Adrenal gland (tissue), 9 donors: ENCODE measurements at regions not wholly inside any gene's neighbourhood (a gene's known extent, or its start where the extent isn't known, plus 50 kb on each side); places are given as distances from the start of the nearest gene placed in this dataset.

Source experiments
- DNase-seq, 7 donors: peaks; one replicate each; pipeline ENCODE4 v3.0.0-alpha.2; 2019 to 2020
- H3K27ac ChIP-seq, 5 donors: fragments of 200-600 bp; sonication (generic) in 4 of 5; 1 replicate in 3 of 5; 2 replicates in 2 of 5; pipeline versions ENCODE4 v1.5.1 to v1.8.0; 2016 to 2020; ENCODE audit warnings: mild to moderate bottlenecking in 1 of 5
- H3K27me3 ChIP-seq: fragments of 200-600 bp; 2 replicates; pipeline ENCODE4 v1.8.0; 2021
- H3K36me3 ChIP-seq, 2 donors: fragments of 200-600 bp; replicated peaks in 1 of 2; 1 replicate in 1 of 2; 2 replicates in 1 of 2; pipeline versions ENCODE4 v1.5.1 to v1.8.0; 2018 to 2022
- H3K4me1 ChIP-seq, 2 donors: fragments of 200-600 bp; replicated peaks in 1 of 2; 1 replicate in 1 of 2; 2 replicates in 1 of 2; pipeline versions ENCODE4 v1.5.1 to v1.8.0; 2018 to 2021
- H3K4me3 ChIP-seq, 4 donors: fragments of 200-600 bp; sonication (generic) in 3 of 4; one replicate each; pipeline ENCODE4 v1.5.1; 2016 to 2018
- H3K9me3 ChIP-seq, 3 donors: fragments of 200-600 bp; sonication (generic) in 1 of 3; replicated peaks in 1 of 3; 1 replicate in 2 of 3; 2 replicates in 1 of 3; pipeline versions ENCODE4 v1.5.1 to v1.8.0; 2016 to 2021
- POLR2A ChIP-seq, 2 donors: fragments of 450-650 bp; IDR thresholded peaks; one replicate each; pipeline ENCODE4 v1.6.1; 2017; ENCODE audit warnings: antibody characterized with exemption in 2 of 2, mild to moderate bottlenecking in 2 of 2, moderate library complexity in 1 of 2
- WGBS, 4 donors: extraction: QIAGEN DNeasy Blood & Tissue Kit in 2 of 4; methylation state at CpG; one replicate each; pipeline versions ENCODE4 v1.1.5 to v1.1.7; 2013 to 2017; 5-methylcytosine and 5-hydroxymethylcytosine counted together
- intact Hi-C, 2 donors: fragments of 100-400 bp; cut with DNase I; formaldehyde crosslinking; loops; one replicate each; pipeline versions ENCODE4 v1.14.1 to v1.15.0; 2022 to 2023
- TF ChIP-seq, protein P1 (sequence below), 6 experiments: fragments of 450-650 bp in 4 of 6; fragments of 200-600 bp in 2 of 6; sonication (generic) in 1 of 6; IDR thresholded peaks; 1 replicate in 5 of 6; 2 replicates in 1 of 6; pipeline versions ENCODE4 v1.5.1 to v1.8.0; 2016 to 2021; ENCODE audit warnings: antibody characterized with exemption in 6 of 6, mild to moderate bottlenecking in 2 of 6, moderate library complexity in 1 of 6
- donor health status: healthy with polysubstance abuse.
- donor health status: Bipolar disorder and iron deficiency.
- donor health status: DM: yes; HTN: yes; CAD: no.
- donor health status: DM: no; HTN: no; CAD: no.
- donor health status: DM: no; HTN: no; CAD: no.

DNA sequence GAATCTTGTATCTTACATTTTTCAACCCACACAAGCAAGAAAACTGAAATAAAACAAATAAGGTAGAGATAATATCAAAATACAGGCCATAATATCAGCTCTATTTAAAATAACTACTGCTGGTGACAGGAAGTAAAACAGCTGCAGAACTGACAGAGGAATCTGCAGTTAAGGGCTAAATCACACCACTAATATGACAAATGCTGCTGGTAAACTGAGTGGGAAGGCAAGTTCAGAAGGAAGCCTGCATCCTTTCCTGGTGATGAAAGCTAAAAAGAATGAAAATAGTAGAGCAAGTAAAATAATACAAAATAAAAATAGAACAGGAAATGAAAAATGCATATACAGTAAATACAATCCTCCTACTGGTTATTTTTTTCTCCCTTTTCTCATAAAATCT, 1293.7 kb upstream of the C9orf72 start:
- Histone ChIP-seq H3K27me3 (no peaks in the 10 kb centered on the region), H3K9me3 (no peaks in the 10 kb centered on the region), H3K36me3 (no peaks in the 10 kb centered on the region), H3K4me3 (no peak overlapping the region), H3K27ac (no peak overlapping the region), H3K4me1 (no peaks in the 10 kb centered on the region)
- no peak for DNase-seq
- intact Hi-C loops, result no loop called here
- TF ChIP-seq, protein P1, sequence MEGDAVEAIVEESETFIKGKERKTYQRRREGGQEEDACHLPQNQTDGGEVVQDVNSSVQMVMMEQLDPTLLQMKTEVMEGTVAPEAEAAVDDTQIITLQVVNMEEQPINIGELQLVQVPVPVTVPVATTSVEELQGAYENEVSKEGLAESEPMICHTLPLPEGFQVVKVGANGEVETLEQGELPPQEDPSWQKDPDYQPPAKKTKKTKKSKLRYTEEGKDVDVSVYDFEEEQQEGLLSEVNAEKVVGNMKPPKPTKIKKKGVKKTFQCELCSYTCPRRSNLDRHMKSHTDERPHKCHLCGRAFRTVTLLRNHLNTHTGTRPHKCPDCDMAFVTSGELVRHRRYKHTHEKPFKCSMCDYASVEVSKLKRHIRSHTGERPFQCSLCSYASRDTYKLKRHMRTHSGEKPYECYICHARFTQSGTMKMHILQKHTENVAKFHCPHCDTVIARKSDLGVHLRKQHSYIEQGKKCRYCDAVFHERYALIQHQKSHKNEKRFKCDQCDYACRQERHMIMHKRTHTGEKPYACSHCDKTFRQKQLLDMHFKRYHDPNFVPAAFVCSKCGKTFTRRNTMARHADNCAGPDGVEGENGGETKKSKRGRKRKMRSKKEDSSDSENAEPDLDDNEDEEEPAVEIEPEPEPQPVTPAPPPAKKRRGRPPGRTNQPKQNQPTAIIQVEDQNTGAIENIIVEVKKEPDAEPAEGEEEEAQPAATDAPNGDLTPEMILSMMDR (IDR thresholded peaks at IDR 0.05), result no peak
- TF ChIP-seq POLR2A (IDR thresholded peaks at IDR 0.05), result no peak

DNA sequence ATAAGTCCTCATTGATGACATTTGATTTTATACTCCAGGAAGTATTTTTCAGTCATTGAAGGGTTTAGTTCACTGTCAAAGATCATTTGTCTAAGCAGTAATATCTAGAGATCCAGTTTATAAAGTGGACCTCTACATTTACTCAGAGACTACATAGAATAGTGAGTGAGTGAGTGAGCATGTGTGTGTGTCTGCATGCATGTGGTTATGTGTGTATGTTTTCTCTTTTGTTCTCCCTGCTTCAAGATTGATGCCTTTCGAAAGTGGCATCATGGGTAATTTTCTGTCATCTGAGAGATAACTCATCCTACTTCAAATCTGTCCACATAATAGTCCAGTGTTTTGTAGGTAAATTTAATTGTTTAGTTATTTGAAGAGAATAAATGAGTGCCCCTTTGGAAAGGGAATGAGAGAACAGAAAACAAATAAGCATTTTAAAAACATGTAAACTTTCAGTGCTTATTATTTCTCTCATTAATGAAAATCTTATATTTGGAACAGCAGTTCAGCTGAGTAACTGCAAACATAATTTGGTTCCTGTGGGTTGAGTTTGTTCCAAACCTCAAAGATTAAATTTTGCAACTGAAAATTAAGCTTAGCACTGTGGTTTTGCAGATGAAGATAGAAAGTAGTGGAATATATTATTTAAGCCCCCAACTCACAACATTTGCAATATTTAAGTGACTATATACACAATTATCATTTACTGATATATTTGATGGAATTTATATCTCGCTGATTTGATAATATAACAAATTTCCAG, 1295.1 kb upstream of the C9orf72 start:
- Histone ChIP-seq H3K36me3 (no peaks in the 10 kb centered on the region), H3K4me3 (no peak overlapping the region), H3K4me1 (no peaks in the 10 kb centered on the region), H3K27me3 (no peaks in the 10 kb centered on the region), H3K9me3 (no peaks in the 10 kb centered on the region), H3K27ac (no peak overlapping the region)
- no peak for DNase-seq
- intact Hi-C loops, result no loop called here
- WGBS, 4 donors, result 71 to 81% (median 72%) methylated on average over 2 of the region's 2 CpGs
- no peak for TF ChIP-seq POLR2A (IDR thresholded peaks at IDR 0.05)
- TF ChIP-seq, protein P1 (IDR thresholded peaks at IDR 0.05), result no peak

DNA sequence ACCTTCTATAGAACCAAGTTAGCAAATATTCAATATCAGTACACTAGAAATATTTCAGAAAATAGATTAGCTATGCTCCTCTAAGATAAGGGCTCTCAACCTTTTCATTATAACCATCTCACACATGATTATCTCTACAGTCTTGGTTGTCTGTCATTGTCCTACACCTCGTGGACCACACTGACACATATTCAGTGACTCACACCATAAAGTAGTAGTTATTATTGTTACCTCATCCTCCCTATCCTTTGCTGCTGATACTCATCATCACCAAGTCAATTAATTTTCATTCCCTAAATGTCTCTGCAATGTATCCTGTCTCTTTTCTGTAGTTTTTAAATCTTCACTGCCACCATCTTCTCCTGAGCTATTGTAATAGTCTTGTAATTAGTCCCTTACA, 1309.2 kb upstream of the C9orf72 start:
- Histone ChIP-seq H3K4me1 (no peaks in the 10 kb centered on the region), H3K27me3 (no peaks in the 10 kb centered on the region), H3K36me3 (no peaks in the 10 kb centered on the region), H3K9me3 (no peaks in the 10 kb centered on the region), H3K4me3 (no peak overlapping the region), H3K27ac (no peak overlapping the region)
- intact Hi-C loops, result no loop called here
- no peak for DNase-seq
- WGBS, 4 donors, result 0 to 38% (median 23%) methylated on average over 1 of the region's 1 CpG
- no peak for TF ChIP-seq POLR2A (IDR thresholded peaks at IDR 0.05)
- TF ChIP-seq, protein P1 (IDR thresholded peaks at IDR 0.05), result no peak

DNA sequence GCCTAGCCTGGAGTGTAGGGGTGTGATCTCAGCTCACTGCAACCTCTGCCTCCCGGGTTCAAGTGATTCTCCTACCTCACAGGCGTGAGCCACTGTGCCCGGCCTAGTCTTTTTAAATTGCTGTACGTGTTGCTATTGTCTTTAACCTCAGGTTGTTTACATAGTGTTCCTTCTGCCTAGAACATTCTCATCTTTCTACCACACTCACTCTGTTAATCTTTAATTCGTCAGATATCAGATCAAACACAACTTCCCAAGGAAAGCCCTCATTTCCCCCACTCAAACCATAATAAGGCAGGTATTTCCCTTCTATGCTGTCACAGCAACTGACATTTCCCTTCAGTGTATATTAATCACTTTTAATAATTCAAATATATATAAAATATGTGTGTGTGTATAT, 1310.0 kb upstream of the C9orf72 start:
- no peaks in the 10 kb centered on the region for H3K36me3 ChIP-seq
- no peak for TF ChIP-seq POLR2A (IDR thresholded peaks at IDR 0.05)
- TF ChIP-seq, protein P1 (IDR thresholded peaks at IDR 0.05), result no peak
- 35 to 46% (median 41%) methylated on average over 5 of the region's 5 CpGs for WGBS, 4 donors

More for the DNA sequence above, 1310.0 kb upstream of the C9orf72 start:
- Histone ChIP-seq H3K4me3 (no peak overlapping the region), H3K9me3 (no peaks in the 10 kb centered on the region), H3K27ac (no peak overlapping the region), H3K27me3 (no peaks in the 10 kb centered on the region), H3K4me1 (no peaks in the 10 kb centered on the region)
- DNase-seq, result no peak
- intact Hi-C loops, result no loop called here
